ENCODE measurements at regions not wholly inside any gene's neighbourhood (a gene's known extent, or its start where the extent isn't known, plus 50 kb on each side); places are given as distances from the start of the nearest gene placed in this dataset.
A peak's percentile ranks its signal among the peaks of the same experiment; 100 is the strongest.

DNA sequence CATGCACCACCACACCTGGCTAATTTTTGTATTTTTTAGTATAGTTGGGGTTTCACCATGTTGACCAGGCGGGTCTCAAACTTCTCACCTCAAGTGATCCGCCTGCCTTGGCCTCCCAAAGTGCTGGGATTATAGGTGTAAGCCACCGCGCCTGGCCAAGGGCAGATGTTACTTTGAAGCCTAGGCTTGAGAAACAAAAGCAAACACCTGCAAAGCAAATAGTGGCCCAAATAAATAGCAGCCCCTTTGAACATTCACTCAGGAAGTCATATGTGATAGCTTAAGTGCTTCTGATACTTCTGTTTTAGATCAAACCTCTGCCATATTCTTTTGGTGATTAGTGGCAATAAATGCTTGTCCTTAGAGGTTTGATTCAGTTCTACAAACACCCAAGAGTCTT, 404.5 kb upstream of the SMIM21 start:
- Histone ChIP-seq H3K27ac (ENCODE audit: low read depth, low read length) (no peak overlapping the region), H3K9me3 (ENCODE audit: control insufficient read depth, low read length) (no peaks in the 10 kb centered on the region), H3K4me3 (ENCODE audit: low read length) (no peak overlapping the region), H3K27me3 (ENCODE audit: control insufficient read depth, insufficient read depth, low read length, poor library complexity, severe bottlenecking) (no peaks in the 10 kb centered on the region), H3K4me1 (ENCODE audit: control insufficient read depth, insufficient read depth, low read length) (peaks cover 12% of the 10 kb centered on the region), H3K36me3 (ENCODE audit: control insufficient read depth, insufficient read depth, low read length) (no peaks in the 10 kb centered on the region), H3K9ac (ENCODE audit: extremely low read depth, low read length, poor library complexity, severe bottlenecking) (no peak overlapping the region)
- no peak overlapping the region for H3K27ac Mint-ChIP-seq
- H3K27me3 Mint-ChIP-seq (ENCODE audit: insufficient read depth), result peaks cover 12% of the 10 kb centered on the region
- no peaks in the 10 kb centered on the region for H3K36me3 Mint-ChIP-seq (ENCODE audit: low read depth)
- TF ChIP-seq, protein P1, sequence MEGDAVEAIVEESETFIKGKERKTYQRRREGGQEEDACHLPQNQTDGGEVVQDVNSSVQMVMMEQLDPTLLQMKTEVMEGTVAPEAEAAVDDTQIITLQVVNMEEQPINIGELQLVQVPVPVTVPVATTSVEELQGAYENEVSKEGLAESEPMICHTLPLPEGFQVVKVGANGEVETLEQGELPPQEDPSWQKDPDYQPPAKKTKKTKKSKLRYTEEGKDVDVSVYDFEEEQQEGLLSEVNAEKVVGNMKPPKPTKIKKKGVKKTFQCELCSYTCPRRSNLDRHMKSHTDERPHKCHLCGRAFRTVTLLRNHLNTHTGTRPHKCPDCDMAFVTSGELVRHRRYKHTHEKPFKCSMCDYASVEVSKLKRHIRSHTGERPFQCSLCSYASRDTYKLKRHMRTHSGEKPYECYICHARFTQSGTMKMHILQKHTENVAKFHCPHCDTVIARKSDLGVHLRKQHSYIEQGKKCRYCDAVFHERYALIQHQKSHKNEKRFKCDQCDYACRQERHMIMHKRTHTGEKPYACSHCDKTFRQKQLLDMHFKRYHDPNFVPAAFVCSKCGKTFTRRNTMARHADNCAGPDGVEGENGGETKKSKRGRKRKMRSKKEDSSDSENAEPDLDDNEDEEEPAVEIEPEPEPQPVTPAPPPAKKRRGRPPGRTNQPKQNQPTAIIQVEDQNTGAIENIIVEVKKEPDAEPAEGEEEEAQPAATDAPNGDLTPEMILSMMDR (conservative IDR thresholded peaks at IDR 0.05), result no peak
- H3K9me3 Mint-ChIP-seq, result peaks cover 5% of the 10 kb centered on the region
- no peak overlapping the region for H3K4me3 Mint-ChIP-seq
- peaks cover 35% of the 10 kb centered on the region for H3K4me1 Mint-ChIP-seq
- DNase-seq, result peak; percentile 11
- WGBS, 2 experiments (ENCODE audit: insufficient coverage in 1 of 2, insufficient read length in 1 of 2), result 80 to 94% methylated on average over 1 to 4 of the region's 4 CpGs

DNA sequence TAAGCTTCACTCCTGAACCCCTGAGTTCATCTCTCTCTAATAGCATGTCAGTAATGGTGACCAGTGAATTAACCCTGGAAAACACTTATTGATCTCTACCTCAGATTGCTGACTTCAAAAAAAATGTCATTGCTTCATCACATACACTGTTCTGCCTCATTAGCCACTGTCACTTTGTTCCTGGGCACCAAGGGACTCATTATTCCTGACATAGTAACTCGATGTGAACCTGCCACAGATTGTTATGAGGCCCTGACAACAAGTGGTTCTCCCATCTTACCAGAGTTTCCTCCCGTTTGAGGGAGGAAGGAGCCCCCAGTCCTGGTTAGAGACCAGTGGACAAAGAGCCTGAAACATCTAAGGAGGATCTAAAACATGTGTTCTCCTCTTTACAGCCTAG, 403.3 kb upstream of the SMIM21 start:
- TF ChIP-seq, protein P1 (conservative IDR thresholded peaks at IDR 0.05), result no peak
- no peak overlapping the region for H3K4me3 ChIP-seq (ENCODE audit: low read length)
- H3K9me3 ChIP-seq (ENCODE audit: control insufficient read depth, low read length), result no peaks in the 10 kb centered on the region
- H3K36me3 ChIP-seq (ENCODE audit: control insufficient read depth, insufficient read depth, low read length), result no peaks in the 10 kb centered on the region
- peaks cover 34% of the 10 kb centered on the region for H3K4me1 Mint-ChIP-seq
- WGBS, 2 experiments (ENCODE audit: insufficient coverage in 1 of 2, insufficient read length in 1 of 2), result 47 to 92% methylated on average over 2 of the region's 2 CpGs
- no peak overlapping the region for H3K27ac ChIP-seq (ENCODE audit: low read depth, low read length)
- no peaks in the 10 kb centered on the region for H3K27me3 ChIP-seq (ENCODE audit: control insufficient read depth, insufficient read depth, low read length, poor library complexity, severe bottlenecking)
- H3K27ac Mint-ChIP-seq, result no peak overlapping the region
- peaks cover 9% of the 10 kb centered on the region for H3K4me1 ChIP-seq (ENCODE audit: control insufficient read depth, insufficient read depth, low read length)
- H3K9me3 Mint-ChIP-seq, result peaks cover 5% of the 10 kb centered on the region
- H3K4me3 Mint-ChIP-seq, result no peak overlapping the region
- peak; percentile 16 for DNase-seq
- no peaks in the 10 kb centered on the region for H3K36me3 Mint-ChIP-seq (ENCODE audit: low read depth)
- peaks cover 12% of the 10 kb centered on the region for H3K27me3 Mint-ChIP-seq (ENCODE audit: insufficient read depth)
- H3K9ac ChIP-seq (ENCODE audit: extremely low read depth, low read length, poor library complexity, severe bottlenecking), result no peak overlapping the region

DNA sequence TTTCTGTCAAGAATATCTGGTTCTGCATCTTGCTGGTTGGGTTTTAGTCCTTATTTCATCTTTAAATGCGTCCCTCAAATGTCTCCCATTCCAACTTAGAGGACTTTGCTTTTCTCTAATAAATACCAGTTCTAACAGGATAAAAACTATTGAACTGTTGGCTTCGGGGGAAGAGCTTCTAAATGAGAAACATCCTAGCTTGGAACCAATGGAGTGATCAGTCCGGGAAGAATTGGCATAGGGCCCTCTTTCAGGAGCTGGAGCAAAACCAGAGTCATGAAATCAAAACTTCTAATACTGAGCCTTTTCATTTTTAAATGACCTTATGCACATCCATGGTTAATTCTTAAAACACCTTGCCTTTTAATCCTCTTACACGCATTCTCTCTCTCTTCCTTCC, 401.6 kb upstream of the SMIM21 start:
- Histone ChIP-seq H3K4me1 (ENCODE audit: control insufficient read depth, insufficient read depth, low read length) (peaks cover 9% of the 10 kb centered on the region), H3K27me3 (ENCODE audit: control insufficient read depth, insufficient read depth, low read length, poor library complexity, severe bottlenecking) (no peaks in the 10 kb centered on the region), H3K9me3 (ENCODE audit: control insufficient read depth, low read length) (no peaks in the 10 kb centered on the region), H3K27ac (ENCODE audit: low read depth, low read length) (no peak overlapping the region), H3K9ac (ENCODE audit: extremely low read depth, low read length, poor library complexity, severe bottlenecking) (no peak overlapping the region), H3K4me3 (ENCODE audit: low read length) (no peak overlapping the region), H3K36me3 (ENCODE audit: control insufficient read depth, insufficient read depth, low read length) (no peaks in the 10 kb centered on the region)
- Mint-ChIP-seq H3K4me1 (peaks cover 32% of the 10 kb centered on the region), H3K27me3 (ENCODE audit: insufficient read depth) (peaks cover 12% of the 10 kb centered on the region), H3K27ac (no peak overlapping the region), H3K9me3 (peaks cover 5% of the 10 kb centered on the region), H3K36me3 (ENCODE audit: low read depth) (no peaks in the 10 kb centered on the region), H3K4me3 (no peak overlapping the region)
- 87% methylated on average over 2 to 4 of the region's 4 CpGs for WGBS, 2 experiments (ENCODE audit: insufficient coverage in 1 of 2, insufficient read length in 1 of 2)
- TF ChIP-seq, protein P1 (conservative IDR thresholded peaks at IDR 0.05), result no peak
- DNase-seq, result no peak

Data from endodermal cell (in vitro differentiated cells).